Neural progenitor cell (in vitro differentiated cells): ENCODE measurements at regions not wholly inside any gene's neighbourhood (a gene's known extent, or its start where the extent isn't known, plus 50 kb on each side); places are given as distances from the start of the nearest gene placed in this dataset.
A peak's percentile ranks its signal among the peaks of the same experiment; 100 is the strongest.

Experiments
- DNase-seq: peaks from one replicate; pipeline ENCODE4 v3.0.0-alpha.2; 2016; ENCODE audit warnings: low spot score
- H2AFZ ChIP-seq: fragments of 200-600 bp; sonication (generic); replicated peaks from 2 replicates; pipeline ENCODE4 v1.6.1; 2016; ENCODE audit warnings: antibody characterized with exemption
- H3F3A ChIP-seq: fragments of 200-600 bp; sonication (generic); 2 replicates; pipeline ENCODE4 v1.6.1; 2016; ENCODE audit warnings: antibody characterized with exemption, low read depth
- H3K27ac ChIP-seq: fragments of 200-600 bp; sonication (generic); 2 replicates; pipeline ENCODE4 v1.5.1; 2016; ENCODE audit warnings: mild to moderate bottlenecking
- H3K27me3 ChIP-seq: fragments of 200-600 bp; sonication (generic); 2 replicates; pipeline ENCODE4 v1.6.1; 2016; ENCODE audit warnings: mild to moderate bottlenecking, moderate library complexity
- H3K36me3 ChIP-seq: fragments of 200-600 bp; sonication (generic); 2 replicates; pipeline ENCODE4 v1.5.1; 2016
- H3K4me1 ChIP-seq: fragments of 200-600 bp; sonication (generic); 2 replicates; pipeline ENCODE4 v1.6.1; 2016; ENCODE audit warnings: mixed run types
- H3K4me2 ChIP-seq: fragments of 200-600 bp; sonication (generic); 2 replicates; pipeline ENCODE4 v1.6.1; 2016
- H3K4me3 ChIP-seq: fragments of 200-600 bp; sonication (generic); 2 replicates; pipeline ENCODE4 v1.5.1; 2016
- H3K79me2 ChIP-seq: fragments of 200-600 bp; sonication (generic); 2 replicates; pipeline ENCODE4 v1.6.1; 2016; ENCODE audit warnings: low read depth
- H3K9ac ChIP-seq: fragments of 200-600 bp; sonication (generic); 2 replicates; pipeline ENCODE4 v1.6.1; 2016
- H3K9me3 ChIP-seq: fragments of 200-600 bp; sonication (generic); 2 replicates; pipeline ENCODE4 v1.5.1; 2016; ENCODE audit warnings: low read depth
- H4K20me1 ChIP-seq: fragments of 200-600 bp; sonication (generic); 2 replicates; pipeline ENCODE4 v1.6.1; 2016; ENCODE audit warnings: low read depth
- H3K27ac Mint-ChIP-seq: 3 replicates; pipeline ENCODE4 v1.8.0; 2021; ENCODE audit warnings: mixed read lengths
- H3K27me3 Mint-ChIP-seq: 2 replicates; pipeline ENCODE4 v1.8.0; 2022; ENCODE audit warnings: low read depth, mild to moderate bottlenecking, inconsistent platforms, moderate library complexity, mixed read lengths; ENCODE audit not compliant: insufficient read depth
- H3K36me3 Mint-ChIP-seq: 3 replicates; pipeline ENCODE4 v1.8.0; 2021; ENCODE audit warnings: mixed read lengths
- H3K4me1 Mint-ChIP-seq: 3 replicates; pipeline ENCODE4 v1.8.0; 2021; ENCODE audit warnings: mixed read lengths
- H3K4me3 Mint-ChIP-seq: 3 replicates; pipeline ENCODE4 v1.8.0; 2021; ENCODE audit warnings: mild to moderate bottlenecking, moderate library complexity, mixed read lengths
- H3K9me3 Mint-ChIP-seq: 3 replicates; pipeline ENCODE4 v1.8.0; 2020; ENCODE audit warnings: mixed read lengths
- CTCF ChIP-seq: fragments of 200-600 bp; sonication (generic); IDR thresholded peaks from 2 replicates; pipeline ENCODE4 v1.5.1; 2017; ENCODE audit warnings: antibody characterized with exemption, mild to moderate bottlenecking
- EZH2 ChIP-seq: fragments of 200-600 bp; sonication (generic); IDR thresholded peaks from 2 replicates; pipeline ENCODE4 v1.6.1; 2017; ENCODE audit warnings: antibody characterized with exemption, mild to moderate bottlenecking, moderate library complexity
- EZH2phosphoT487 ChIP-seq: fragments of 200-600 bp; sonication (generic); IDR thresholded peaks from 2 replicates; pipeline ENCODE4 v1.6.1; 2017; ENCODE audit warnings: antibody characterized with exemption

GRCh38 chr7:130922206-130923112, 188.5 kb upstream of the KLF14 start:
- TF ChIP-seq EZH2 = no peak
- no peak for TF ChIP-seq EZH2phosphoT487
- no peak for TF ChIP-seq CTCF

GRCh38 chr7:130923365-130923764, 189.4 kb upstream of the KLF14 start:
- Mint-ChIP-seq H3K9me3 (no peaks in the 10 kb centered on the region), H3K27ac (no peak overlapping the region)

More at GRCh38 chr7:130922206-130923112, 188.5 kb upstream of the KLF14 start:
- peak overlapping the region; percentile 64 for H3K27ac Mint-ChIP-seq
- peaks cover 12% of the 10 kb centered on the region for H3K27me3 Mint-ChIP-seq
- Histone ChIP-seq H3K4me1 (peaks cover 28% of the 10 kb centered on the region), H3K4me2 (peak overlapping the region; percentile 60), H4K20me1 (no peaks in the 10 kb centered on the region), H3K27me3 (no peaks in the 10 kb centered on the region), H2AFZ (peak overlapping the region; percentile 52), H3K4me3 (no peak overlapping the region), H3F3A (peaks cover 21% of the 10 kb centered on the region), H3K79me2 (no peaks in the 10 kb centered on the region), H3K9me3 (no peaks in the 10 kb centered on the region), H3K27ac (no peak overlapping the region), H3K9ac (no peak overlapping the region), H3K36me3 (no peaks in the 10 kb centered on the region)
- no peaks in the 10 kb centered on the region for H3K36me3 Mint-ChIP-seq
- no peak overlapping the region for H3K4me3 Mint-ChIP-seq
- no peak for DNase-seq
- no peaks in the 10 kb centered on the region for H3K9me3 Mint-ChIP-seq
- peaks cover 50% of the 10 kb centered on the region for H3K4me1 Mint-ChIP-seq

GRCh38 chr7:130923930-130924329, 189.9 kb upstream of the KLF14 start:
- Histone ChIP-seq H3K4me1 (peaks cover 28% of the 10 kb centered on the region), H3K36me3 (no peaks in the 10 kb centered on the region), H3F3A (peaks cover 21% of the 10 kb centered on the region), H3K9me3 (no peaks in the 10 kb centered on the region), H3K9ac (no peak overlapping the region), H3K27ac (no peak overlapping the region), H2AFZ (no peak overlapping the region), H3K27me3 (no peaks in the 10 kb centered on the region), H3K4me2 (no peak overlapping the region), H3K79me2 (no peaks in the 10 kb centered on the region), H4K20me1 (no peaks in the 10 kb centered on the region), H3K4me3 (no peak overlapping the region)
- Mint-ChIP-seq H3K27me3 (peaks cover 15% of the 10 kb centered on the region), H3K27ac (no peak overlapping the region), H3K9me3 (no peaks in the 10 kb centered on the region), H3K4me1 (peaks cover 55% of the 10 kb centered on the region), H3K4me3 (no peak overlapping the region), H3K36me3 (no peaks in the 10 kb centered on the region)
- no peak for TF ChIP-seq CTCF
- TF ChIP-seq EZH2 = no peak
- no peak for TF ChIP-seq EZH2phosphoT487
- DNase-seq = no peak

More at GRCh38 chr7:130923365-130923764, 189.4 kb upstream of the KLF14 start:
- no peak for TF ChIP-seq EZH2phosphoT487
- no peak for TF ChIP-seq EZH2
- TF ChIP-seq CTCF = no peak
- H3K9ac ChIP-seq = no peak overlapping the region
- H3K27me3 ChIP-seq = no peaks in the 10 kb centered on the region
- no peaks in the 10 kb centered on the region for H3K9me3 ChIP-seq
- DNase-seq = no peak
- peaks cover 21% of the 10 kb centered on the region for H3F3A ChIP-seq
- Mint-ChIP-seq H3K4me3 (no peak overlapping the region), H3K27me3 (peaks cover 15% of the 10 kb centered on the region), H3K36me3 (no peaks in the 10 kb centered on the region), H3K4me1 (peaks cover 55% of the 10 kb centered on the region)
- no peaks in the 10 kb centered on the region for H3K36me3 ChIP-seq
- no peaks in the 10 kb centered on the region for H4K20me1 ChIP-seq
- no peak overlapping the region for H3K4me3 ChIP-seq
- H3K27ac ChIP-seq = no peak overlapping the region
- no peak overlapping the region for H2AFZ ChIP-seq
- H3K4me2 ChIP-seq = no peak overlapping the region
- H3K79me2 ChIP-seq = no peaks in the 10 kb centered on the region
- H3K4me1 ChIP-seq = peaks cover 28% of the 10 kb centered on the region
